CD1c-positive myeloid dendritic cell (primary cell): ENCODE measurements at regions not wholly inside any gene's neighbourhood (a gene's known extent, or its start where the extent isn't known, plus 50 kb on each side); places are given as distances from the start of the nearest gene placed in this dataset.
"Not testable (repeated sequence)": the region's sequence is repeated elsewhere in the genome, so short reads cannot be mapped to it uniquely, and the experiment has no call there.

Source experiments
- DNase-seq: peaks from one replicate; pipeline ENCODE4 v3.0.0-alpha.2; 2016; ENCODE audit errors: extremely low spot score

DNA sequence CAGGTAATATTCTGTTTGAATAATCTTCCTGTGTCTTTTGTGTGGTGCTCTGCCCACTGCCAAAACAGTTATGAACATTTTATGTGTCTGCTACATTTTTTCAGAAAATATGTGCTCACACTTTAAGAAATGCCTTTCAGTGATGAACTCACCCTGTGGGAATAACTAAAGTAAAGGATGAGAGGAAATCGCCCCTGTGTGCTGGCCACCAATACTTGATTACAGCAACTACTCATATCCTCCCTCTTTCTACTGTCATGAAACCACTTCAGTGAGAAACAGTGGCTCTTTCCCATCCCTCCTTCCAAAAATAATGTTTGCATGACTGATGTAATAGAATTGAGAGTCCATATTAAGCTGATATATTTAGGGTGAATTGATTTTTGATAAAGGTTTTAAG, 900.9 kb downstream of the RAB28 start:
- DNase-seq: no peak

GRCh38 chr4:12580787-12581186, 903.4 kb downstream of the RAB28 start:
- no peak for DNase-seq

DNA sequence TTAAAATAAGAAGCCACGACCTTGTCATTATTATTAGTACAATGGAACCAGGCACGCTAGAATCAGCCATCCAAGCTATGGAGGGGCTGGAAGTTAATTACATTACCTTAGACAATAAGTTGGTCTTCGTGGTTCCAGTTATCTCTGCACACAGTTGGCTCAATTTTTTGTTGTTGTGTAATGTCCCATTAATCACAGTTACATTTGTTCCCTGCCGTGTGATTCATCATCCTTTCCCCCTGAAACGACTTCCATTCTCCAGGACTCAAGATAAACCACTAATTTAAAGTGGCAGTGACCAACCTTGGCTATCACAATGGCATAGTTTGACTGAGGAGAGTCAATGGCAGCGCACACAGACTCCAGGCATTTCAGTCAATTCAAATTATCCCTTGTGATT, 905.0 kb downstream of the RAB28 start:
- DNase-seq: no peak

DNA sequence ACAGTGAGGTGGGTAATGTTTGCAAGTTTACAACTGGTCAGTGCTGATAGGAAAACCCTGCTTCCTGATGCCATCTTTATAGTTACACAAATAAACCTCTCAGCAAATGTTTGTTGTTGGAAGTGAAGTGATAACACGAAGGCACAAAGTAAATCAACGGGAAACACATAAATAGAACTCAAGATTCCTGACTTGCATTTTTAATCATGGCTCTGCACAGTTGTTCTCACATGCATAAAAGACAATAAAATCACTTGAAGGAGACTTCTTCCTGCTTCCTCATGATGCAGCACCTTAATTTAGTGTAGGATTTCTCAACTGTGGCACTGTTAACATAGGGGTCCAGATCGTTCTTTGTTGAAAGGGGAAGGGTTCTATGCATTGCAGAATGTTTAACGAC, 907.7 kb downstream of the RAB28 start:
- no peak for DNase-seq

GRCh38 chr4:12573716-12574115, 910.4 kb downstream of the RAB28 start:
- no peak for DNase-seq

DNA sequence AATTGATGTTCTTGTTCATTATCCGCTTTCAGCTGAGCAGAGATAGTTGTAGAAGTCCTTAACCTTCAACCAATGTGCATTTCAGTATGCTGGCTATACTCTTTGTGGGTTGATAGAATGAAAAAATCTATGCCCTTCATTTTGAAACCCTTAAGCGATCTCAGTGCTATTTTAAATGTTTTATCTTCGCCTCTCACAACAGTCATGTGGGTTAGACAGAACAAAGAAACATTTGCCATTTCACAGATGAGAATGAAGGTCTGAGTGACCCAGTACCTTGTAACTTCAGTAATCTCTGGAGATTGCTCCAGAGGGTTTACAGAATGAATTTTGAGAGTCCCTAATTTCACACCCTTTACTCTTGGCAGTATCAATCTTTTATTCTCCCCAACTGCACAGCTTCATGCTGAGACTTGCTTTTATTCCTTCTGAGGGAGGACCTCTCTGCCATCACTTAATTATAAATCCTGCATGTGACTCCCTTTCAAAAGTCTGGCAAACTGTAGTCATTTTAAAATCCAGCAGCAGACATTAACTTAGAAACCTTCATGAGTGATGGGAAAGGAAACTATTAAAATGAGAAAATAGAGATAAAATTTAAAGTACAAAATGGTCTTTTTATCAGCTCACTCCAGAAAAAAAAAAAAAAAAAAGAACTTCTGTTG, 921.5 kb downstream of the RAB28 start:
- no peak for DNase-seq

DNA sequence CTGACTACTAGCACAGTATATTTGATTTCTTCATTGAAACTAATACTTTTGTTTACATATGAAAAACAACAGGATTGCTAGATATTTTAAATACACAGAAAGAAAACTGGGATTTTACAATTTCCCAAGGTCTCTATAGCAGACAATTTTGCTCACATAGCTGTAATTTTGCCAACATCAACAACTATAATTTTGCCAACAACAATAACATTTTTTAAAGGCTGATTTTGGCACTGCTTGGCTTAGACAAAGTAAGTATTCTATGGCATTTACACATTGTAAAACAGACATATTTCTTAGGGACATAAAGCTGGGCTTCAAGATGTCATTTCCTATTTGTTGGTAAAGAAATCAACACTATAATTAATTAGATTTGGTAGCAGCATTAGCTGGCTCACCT, 922.1 kb downstream of the RAB28 start:
- no peak for DNase-seq

DNA sequence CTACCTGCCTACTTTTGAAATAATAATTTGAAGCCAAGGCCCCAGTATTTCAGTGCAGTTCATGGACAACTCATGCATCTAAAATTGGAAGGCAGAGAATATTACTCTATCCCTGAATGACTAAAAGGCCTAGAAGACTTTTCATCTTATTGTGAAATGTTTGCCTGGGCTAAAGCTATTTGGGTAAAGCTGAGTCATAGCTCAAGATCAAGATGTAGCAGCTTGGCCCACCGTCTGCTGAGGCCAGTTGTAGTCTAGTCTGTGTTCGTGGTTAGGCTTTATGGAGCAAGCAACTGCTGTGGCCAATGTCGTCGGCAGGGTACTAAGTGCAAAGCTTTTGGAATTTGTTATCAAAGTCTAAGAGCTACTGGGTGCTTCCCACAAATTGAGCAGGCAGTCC, 929.1 kb downstream of the RAB28 start:
- no peak for DNase-seq

GRCh38 chr4:12548678-12549077, 935.5 kb downstream of the RAB28 start:
- no peak for DNase-seq

- no peak for DNase-seq
These were observed 938.3 kb downstream of the RAB28 start for GRCh38 chr4:12545812-12546211.

DNA sequence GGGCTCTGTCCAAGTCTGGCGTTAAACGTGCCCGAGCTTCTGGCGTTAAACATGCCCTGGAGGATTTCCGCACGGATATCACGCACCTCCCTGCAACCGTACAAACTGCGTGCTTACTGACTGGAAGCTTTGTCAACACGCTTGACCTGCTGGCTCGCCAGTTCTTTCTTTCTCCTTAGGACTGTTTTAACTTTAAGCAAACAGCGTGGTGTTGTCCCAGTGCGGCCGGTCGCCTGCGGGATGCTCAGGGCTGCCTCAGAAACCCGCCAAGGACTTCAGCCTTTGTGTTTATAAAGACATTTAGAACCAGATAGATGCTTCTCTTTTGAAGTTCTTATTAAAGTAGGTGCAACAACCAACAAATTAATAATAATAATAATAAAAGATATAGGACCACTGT, 946.0 kb downstream of the RAB28 start:
- DNase-seq: no peak

DNA sequence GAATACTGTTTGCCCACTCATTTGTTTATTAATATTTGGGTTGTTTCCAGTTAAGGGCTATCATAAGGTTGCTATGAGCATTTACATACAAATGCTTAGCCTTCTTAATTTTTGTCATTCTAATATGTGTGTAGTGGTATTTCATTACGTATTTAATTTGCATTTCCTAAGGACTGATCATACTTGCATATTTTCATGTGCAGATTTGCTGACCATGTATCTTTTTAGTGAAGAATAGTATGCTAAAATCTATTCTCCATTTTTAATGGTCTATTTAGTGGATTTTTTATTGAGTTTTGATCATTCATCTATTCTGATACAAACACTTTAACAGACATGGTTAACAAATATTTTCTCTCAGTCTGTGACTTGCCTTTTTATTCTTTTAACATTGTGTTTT, 949.5 kb downstream of the RAB28 start:
- DNase-seq: no peak

DNA sequence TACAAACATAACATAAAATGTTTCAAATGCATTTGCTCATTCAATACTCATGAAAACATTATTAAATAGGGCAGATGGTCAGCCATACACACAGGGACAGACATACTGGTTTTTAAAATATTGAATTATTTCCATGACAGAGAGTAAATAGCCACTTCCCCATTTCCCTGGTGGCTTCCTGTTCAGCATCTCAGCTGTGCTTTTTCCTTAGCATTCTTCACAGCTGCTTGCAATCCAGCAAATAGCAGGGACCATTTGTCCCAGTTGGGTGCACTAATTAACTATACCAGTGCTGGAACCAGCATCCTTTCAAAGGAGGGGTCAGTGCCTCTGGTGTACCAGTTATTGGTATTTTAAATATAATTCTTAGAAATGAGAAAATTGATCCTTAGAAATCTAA, 964.7 kb downstream of the RAB28 start:
- DNase-seq: no peak

DNA sequence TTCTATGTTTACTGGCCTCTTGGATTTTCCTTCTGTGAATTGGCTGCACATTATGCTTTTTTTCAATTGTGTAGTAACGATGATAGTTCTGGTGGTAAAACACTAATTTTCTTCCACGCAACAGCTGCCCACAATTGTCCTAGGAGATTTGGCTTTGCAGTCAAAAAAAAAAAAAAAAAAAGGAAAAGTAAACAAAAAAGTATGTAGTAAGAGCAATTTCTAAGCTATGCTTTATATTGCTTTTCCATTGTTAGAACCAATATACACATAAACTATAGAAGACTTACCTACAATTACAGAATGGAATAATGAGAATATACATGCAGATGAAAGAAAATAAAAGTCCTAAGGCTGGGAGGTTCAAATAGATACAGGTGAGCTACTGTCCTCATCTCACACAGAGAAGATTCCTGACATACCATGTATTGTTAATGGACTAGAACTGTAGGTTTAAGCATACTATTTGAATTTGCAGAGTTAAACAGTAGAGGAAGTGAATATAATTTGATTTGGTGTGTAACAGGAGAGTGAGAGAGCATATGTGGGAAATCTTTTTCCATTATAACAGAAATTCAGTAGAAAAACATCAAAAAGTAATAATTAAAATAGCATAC, 976.2 kb downstream of the RAB28 start:
- no peak for DNase-seq

GRCh38 chr4:12500409-12500808, 983.7 kb downstream of the RAB28 start:
- no peak for DNase-seq

DNA sequence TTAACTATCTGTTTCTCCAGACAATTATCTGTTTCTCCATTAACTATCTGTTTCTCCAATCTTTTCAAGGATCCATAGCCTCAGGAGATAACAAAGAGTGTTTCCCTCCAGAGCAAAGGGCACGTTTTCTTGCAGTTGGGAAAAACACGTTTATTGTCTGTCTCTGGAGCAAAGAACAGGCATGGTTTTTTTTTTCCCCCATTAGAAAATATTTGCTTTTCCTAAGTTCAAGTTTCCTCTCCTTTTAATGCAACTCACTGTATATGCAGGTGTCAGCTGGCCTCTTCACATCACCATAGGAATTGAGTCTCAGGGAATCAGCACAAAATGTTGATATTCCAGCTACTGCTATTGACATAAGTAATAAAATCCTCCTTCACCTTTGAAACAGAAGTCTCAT, 984.4 kb downstream of the RAB28 start:
- DNase-seq: no peak

DNA sequence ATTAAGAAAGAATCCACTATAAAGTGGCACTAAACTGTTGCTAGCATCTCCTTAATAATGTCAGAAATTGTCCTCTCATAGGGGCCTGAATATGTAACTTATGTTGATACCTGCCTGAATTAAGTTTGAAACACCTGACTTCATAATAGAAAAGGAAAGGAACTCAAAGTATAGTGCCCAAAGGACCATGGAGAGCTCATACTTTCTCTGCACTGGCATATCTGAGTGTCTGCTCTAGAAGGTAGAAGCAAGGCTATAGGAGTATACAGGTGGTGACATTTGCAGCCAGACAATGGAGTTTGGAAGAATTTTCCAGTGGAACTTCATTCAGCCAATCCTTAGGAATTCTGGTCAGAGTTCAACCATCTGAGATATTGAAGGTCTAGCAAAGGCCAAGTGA, 988.9 kb downstream of the RAB28 start:
- no peak for DNase-seq

- no peak for DNase-seq
These were observed 991.3 kb downstream of the RAB28 start for GRCh38 chr4:12492730-12493393.

DNA sequence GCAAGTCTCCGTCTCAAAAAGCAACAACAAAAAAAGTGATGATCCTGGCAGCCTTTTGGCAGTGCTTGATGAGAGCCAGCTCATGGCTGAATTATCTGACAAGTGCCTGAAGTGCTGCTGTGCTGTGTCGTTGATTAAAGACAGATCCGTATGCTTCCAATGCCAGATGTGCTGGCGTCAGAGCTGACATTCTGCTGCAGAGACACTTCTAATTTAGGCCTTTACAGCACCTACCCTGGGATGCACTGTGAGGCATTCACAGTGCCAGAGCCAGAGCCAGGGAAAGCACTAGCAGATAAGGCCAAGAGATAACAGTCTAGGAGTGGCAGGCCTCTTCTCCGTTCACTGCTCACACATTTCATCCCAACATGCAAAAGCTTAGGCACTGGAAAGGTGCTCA, 995.5 kb downstream of the RAB28 start:
- no peak for DNase-seq

GRCh38 chr4:12487000-12487399, 997.1 kb downstream of the RAB28 start:
- no peak for DNase-seq

DNA sequence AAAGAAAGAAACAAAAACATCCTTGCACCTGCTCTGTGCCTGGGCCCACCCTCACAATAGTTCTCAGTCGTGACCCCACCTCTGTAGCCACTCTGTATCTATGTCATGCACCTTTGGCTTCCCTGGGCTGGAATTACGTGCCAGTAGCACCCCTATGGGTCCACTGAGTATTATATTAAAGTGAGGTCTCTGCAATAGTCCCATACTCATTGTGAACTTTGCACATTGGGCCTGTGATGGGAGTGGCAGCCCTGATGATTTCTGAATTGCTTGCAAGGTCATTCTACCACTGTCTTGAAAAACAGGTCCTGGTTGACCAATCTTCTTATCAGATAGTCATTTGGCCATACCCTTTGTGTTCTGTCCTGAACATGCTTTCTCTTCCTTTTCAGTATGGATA, 1012.1 kb downstream of the RAB28 start:
- no peak for DNase-seq

DNA sequence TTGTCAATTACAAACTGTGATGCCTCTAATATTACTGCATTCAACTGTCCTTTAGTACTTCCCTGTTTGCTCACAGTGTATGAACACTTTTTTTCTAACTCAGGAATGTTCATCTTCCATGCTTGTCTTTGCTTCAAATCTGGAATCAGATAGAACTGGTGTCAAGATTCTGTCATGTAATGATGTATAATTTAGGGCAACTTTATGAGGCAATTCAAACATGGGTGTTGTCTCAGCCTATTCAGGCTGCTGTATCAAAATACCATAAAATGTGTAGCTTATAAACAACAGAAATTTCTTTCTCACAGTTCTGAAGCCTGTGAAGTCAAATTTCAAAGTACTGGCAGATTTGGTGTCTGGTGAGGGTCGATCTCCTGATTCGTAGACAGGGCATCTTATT, 1012.9 kb downstream of the RAB28 start:
- DNase-seq: no peak

DNA sequence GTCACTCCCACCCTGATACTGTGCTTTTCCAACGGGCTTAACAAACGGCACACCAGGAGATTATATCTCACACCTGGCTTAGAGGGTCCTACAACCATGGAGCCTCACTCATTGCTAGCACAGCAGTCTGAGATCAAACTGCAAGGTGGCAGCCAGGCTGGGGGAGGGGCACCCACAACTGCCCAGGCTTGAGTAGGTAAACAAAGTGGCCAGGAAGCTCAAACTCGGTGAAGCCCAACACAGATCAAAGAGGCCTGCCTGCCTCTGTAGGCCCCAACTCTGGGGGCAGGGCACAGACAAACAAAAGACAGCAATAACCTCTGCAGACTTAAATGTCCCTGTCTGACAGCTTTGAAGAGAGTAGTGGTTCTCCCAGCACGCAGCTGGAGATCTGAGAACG, 1022.6 kb downstream of the RAB28 start:
- not testable (repeated sequence) for DNase-seq

- DNase-seq: no peak
These were observed 1025.0 kb downstream of the RAB28 start for GRCh38 chr4:12459126-12459525.
